ENCODE measurements at regions not wholly inside any gene's neighbourhood (a gene's known extent, or its start where the extent isn't known, plus 50 kb on each side); places are given as distances from the start of the nearest gene placed in this dataset.

DNA sequence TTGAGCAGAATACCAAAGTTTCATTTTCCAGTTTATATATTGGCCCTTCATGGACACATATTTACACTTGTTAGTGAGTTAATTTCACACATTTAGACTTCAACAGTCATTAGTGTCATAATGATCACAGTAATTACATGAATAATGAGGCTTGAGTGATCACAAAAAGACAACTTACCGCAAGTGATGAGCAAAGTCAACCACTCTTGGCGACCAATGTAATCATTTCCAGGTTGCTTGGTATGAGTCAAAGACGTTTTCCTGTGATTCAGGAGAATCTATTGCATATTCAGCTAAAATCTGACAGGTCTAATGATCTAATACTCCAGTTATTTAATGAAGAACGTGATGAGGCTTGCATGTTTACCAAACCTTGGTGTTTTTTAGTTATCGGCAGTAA lies 407.9 kb upstream of the TENM3 start:
- H2AFZ ChIP-seq (ENCODE audit: low read length): no peak overlapping the region
- H3K79me2 ChIP-seq (ENCODE audit: insufficient read depth, low read length): no peaks in the 10 kb centered on the region
- in situ Hi-C loops (cut with HindIII; ENCODE audit: extremely low pct_ligation_motif_present, low pct_unique_long_range_greater_than_20kb): no loop called here
- 0 out of 5 replicates have a peak, but pooled peaks cover 0 to 5% of the 10 kb centered on the region in 2 experiments for H3K27me3 ChIP-seq (ENCODE audit: control insufficient read depth in 1 of 2, insufficient read depth in 2 of 2, low read length in 2 of 2)
- FAIRE-seq: no peak
- under 1% methylated on average over 5 of the region's 5 CpGs for WGBS (ENCODE audit: low lambda C conversion rate)
- H3K4me1 ChIP-seq (ENCODE audit: insufficient read depth, low read length): no peaks in the 10 kb centered on the region
- H3K9me3 ChIP-seq (ENCODE audit: low read length): no peaks in the 10 kb centered on the region
- H4K20me1 ChIP-seq (ENCODE audit: insufficient read depth, low read length): no peaks in the 10 kb centered on the region
- no peak overlapping the region for H3K27ac ChIP-seq (ENCODE audit: extremely low read length, insufficient read depth, low read length)
- intact Hi-C loops (cut with micrococcal nuclease; ENCODE audit: unreplicated experiment): no loop called here
- BruUV-seq (replicated peaks): no TSS peak
- POLR2A ChIA-PET: no interaction called here
- no peak for ATAC-seq
- no peak overlapping the region for H3K9ac ChIP-seq (ENCODE audit: insufficient read depth, low read depth, low read length)
- no peak overlapping the region for H3K4me3 ChIP-seq (replicated peaks in 1 of 3; ENCODE audit: insufficient read depth in 1 of 3, low read depth in 2 of 3, low read length in 3 of 3)
- H3K36me3 ChIP-seq (replicated peaks in 1 of 2; ENCODE audit: control insufficient read depth in 1 of 2, insufficient read depth in 2 of 2, low read length in 2 of 2): no peaks in the 10 kb centered on the region
- CTCF ChIA-PET (ENCODE audit: low intra/inter-chr PET ratio, low total read pairs): no interaction called here
- no peak for DNase-seq (ENCODE audit: low spot score)
- H3K4me2 ChIP-seq (ENCODE audit: low read depth, low read length): no peak overlapping the region
- TF ChIP-seq CC2D1A (CRISPR knock-in tag; IDR thresholded peaks at IDR 0.05) (no peak), SRSF9 (IDR thresholded peaks at IDR 0.05; ENCODE audit: borderline replicate concordance, insufficient read depth, low read depth, low read length, poor library complexity, severe bottlenecking) (no peak), TP53 (CRISPR knock-in tag; conservative IDR thresholded peaks at IDR 0.05) (no peak), TSC22D2 (CRISPR knock-in tag; IDR thresholded peaks at IDR 0.05; ENCODE audit: borderline replicate concordance) (no peak), NFIC (IDR thresholded peaks at IDR 0.05; ENCODE audit: low read length) (no peak), DNMT3B (CRISPR knock-in tag; conservative IDR thresholded peaks at IDR 0.05) (no peak), ZNF292 (CRISPR knock-in tag; IDR thresholded peaks at IDR 0.05; ENCODE audit: borderline replicate concordance, low read depth) (no peak), SETDB1 (CRISPR knock-in tag; IDR thresholded peaks at IDR 0.05; ENCODE audit: borderline replicate concordance) (no peak)
- TF ChIP-seq, protein P1, sequence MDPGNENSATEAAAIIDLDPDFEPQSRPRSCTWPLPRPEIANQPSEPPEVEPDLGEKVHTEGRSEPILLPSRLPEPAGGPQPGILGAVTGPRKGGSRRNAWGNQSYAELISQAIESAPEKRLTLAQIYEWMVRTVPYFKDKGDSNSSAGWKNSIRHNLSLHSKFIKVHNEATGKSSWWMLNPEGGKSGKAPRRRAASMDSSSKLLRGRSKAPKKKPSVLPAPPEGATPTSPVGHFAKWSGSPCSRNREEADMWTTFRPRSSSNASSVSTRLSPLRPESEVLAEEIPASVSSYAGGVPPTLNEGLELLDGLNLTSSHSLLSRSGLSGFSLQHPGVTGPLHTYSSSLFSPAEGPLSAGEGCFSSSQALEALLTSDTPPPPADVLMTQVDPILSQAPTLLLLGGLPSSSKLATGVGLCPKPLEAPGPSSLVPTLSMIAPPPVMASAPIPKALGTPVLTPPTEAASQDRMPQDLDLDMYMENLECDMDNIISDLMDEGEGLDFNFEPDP (CRISPR knock-in tag; conservative IDR thresholded peaks at IDR 0.05): no peak
- TF ChIP-seq, protein P2, sequence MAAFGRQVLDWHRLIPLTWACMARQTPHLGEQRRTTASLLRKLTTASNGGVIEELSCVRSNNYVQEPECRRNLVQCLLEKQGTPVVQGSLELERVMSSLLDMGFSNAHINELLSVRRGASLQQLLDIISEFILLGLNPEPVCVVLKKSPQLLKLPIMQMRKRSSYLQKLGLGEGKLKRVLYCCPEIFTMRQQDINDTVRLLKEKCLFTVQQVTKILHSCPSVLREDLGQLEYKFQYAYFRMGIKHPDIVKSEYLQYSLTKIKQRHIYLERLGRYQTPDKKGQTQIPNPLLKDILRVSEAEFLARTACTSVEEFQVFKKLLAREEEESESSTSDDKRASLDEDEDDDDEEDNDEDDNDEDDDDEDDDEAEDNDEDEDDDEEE (CRISPR knock-in tag; IDR thresholded peaks at IDR 0.05): no peak
- TF ChIP-seq, protein P3, sequence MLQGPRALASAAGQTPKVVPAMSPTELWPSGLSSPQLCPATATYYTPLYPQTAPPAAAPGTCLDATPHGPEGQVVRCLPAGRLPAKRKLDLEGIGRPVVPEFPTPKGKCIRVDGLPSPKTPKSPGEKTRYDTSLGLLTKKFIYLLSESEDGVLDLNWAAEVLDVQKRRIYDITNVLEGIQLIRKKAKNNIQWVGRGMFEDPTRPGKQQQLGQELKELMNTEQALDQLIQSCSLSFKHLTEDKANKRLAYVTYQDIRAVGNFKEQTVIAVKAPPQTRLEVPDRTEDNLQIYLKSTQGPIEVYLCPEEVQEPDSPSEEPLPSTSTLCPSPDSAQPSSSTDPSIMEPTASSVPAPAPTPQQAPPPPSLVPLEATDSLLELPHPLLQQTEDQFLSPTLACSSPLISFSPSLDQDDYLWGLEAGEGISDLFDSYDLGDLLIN (CRISPR knock-in tag; IDR thresholded peaks at IDR 0.05; ENCODE audit: borderline replicate concordance): no peak
- TF ChIP-seq, protein P4, sequence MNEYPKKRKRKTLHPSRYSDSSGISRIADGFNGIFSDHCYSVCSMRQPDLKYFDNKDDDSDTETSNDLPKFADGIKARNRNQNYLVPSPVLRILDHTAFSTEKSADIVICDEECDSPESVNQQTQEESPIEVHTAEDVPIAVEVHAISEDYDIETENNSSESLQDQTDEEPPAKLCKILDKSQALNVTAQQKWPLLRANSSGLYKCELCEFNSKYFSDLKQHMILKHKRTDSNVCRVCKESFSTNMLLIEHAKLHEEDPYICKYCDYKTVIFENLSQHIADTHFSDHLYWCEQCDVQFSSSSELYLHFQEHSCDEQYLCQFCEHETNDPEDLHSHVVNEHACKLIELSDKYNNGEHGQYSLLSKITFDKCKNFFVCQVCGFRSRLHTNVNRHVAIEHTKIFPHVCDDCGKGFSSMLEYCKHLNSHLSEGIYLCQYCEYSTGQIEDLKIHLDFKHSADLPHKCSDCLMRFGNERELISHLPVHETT (CRISPR knock-in tag; conservative IDR thresholded peaks at IDR 0.05): no peak
- TF ChIP-seq, protein P5, sequence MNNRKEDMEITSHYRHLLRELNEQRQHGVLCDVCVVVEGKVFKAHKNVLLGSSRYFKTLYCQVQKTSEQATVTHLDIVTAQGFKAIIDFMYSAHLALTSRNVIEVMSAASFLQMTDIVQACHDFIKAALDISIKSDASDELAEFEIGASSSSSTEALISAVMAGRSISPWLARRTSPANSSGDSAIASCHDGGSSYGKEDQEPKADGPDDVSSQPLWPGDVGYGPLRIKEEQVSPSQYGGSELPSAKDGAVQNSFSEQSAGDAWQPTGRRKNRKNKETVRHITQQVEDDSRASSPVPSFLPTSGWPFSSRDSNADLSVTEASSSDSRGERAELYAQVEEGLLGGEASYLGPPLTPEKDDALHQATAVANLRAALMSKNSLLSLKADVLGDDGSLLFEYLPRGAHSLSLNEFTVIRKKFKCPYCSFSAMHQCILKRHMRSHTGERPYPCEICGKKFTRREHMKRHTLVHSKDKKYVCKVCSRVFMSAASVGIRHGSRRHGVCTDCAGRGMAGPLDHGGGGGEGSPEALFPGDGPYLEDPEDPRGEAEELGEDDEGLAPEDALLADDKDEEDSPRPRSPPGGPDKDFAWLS (CRISPR knock-in tag; IDR thresholded peaks at IDR 0.05; ENCODE audit: borderline replicate concordance): no peak

Measured in HepG2 (cell line).